HG02970 (cell line): ENCODE measurements at regions not wholly inside any gene's neighbourhood (a gene's known extent, or its start where the extent isn't known, plus 50 kb on each side); places are given as distances from the start of the nearest gene placed in this dataset.

Source experiments
- ATAC-seq: cut with Tn5 transposase; IDR thresholded peaks from one replicate; pipeline ENCODE4 v1.9.1; 2021; ENCODE audit warnings: mild to moderate bottlenecking, moderate library complexity, moderate number of reproducible peaks; ENCODE audit not compliant: unreplicated experiment, low FRiP score

GRCh38 chr12:97316321-97316720, 146.3 kb upstream of the RMST start:
- ATAC-seq = no peak

- no peak for ATAC-seq
Measured at GRCh38 chr12:97321621-97322020, 141.0 kb upstream of the RMST start.

DNA sequence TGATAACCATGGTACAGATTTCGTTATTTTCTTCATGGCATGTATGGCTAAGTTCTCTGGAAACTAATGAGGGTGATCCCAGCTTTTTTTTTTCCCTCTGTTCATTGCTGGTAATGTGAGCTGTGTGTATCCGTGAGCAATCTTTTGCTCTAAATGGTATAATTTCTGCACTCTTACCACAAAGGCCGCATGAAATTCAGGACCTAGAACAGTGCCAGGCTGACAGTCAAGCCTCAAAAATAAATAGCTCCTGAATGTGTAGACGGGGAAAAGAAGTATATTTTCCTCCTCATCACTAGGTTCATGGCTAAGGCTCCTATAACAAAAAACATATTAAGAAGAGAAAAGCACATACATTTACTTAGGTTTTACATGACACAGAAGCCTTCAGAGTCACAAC, 140.2 kb upstream of the RMST start:
- ATAC-seq = no peak

- ATAC-seq = no peak
Measured at GRCh38 chr12:97323154-97323553, 139.4 kb upstream of the RMST start.

DNA sequence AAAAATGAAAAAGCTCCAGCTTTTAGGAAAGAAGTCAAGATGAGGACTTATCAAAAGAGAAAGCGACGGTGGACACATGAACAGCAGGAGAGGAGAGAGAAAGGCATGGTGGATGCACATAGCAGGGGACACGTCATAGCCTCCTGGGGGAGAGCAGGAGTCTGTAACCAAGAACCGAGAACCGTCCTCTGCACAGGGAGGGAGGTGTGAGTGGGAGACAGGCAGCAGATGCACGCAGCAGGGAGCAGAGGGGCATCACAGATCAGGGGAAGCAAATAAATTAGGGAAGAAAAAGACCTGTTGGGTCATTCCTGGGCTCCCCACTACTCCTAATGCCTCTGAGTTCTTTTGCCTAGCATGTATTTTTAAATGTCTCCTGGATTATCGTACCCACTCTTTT, 138.1 kb upstream of the RMST start:
- no peak for ATAC-seq

DNA sequence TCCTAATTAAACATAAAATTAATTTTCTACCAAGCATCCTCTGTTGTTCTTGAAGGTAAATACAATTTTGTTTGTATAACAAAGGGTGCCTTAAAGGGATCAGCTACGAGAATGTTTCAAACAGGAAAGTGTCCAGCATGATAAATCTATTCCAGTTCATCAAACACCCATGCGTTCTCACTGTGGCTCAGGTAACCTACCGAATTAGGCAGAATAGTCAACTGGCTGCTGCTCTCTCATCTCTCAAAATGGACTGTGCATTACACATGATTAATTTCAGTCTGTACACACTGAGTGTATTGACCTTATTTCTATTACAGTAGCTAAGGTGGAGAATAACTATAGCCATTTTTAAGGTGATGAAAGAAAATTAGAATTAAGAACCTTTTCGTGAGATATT, 127.5 kb upstream of the RMST start:
- ATAC-seq = no peak

DNA sequence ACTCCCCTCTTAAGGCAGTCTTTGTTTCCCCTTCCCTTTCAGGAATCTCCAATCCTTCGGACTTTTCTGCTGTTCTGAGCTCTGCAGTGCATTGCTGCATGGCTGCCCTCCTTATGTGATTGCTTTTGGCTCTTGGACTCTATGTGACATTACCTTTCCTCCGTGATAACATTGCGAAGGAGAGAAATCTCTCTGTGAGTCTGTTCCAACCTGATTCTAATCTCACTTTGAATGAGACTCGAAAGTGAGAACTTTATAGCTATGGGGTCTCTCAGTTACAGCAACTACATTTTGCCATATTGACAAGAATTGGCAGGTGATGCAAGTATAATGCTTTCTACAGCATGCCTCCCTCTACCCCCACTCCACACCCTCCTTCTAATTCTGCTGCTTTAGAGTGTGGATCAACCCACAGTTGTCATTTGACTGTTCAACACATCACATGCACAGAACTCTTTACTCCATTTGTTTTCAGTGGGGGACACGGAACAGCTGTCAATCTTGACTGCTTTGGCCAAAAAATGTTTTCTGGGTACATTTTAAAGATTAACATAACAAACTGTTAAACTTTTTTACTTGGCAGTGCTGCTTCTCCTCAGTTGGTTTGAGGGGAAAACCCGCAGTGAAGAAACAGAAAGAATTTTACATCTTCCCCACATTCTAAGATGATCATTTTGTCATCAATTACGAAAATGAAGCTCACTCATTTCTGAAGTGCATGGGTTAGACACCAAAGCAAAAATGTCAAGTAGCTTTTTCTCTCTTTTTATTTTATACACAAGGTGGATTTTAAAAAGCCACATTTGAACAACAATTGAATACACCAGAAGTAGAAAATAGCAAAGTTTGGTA, 125.5 kb upstream of the RMST start:
- ATAC-seq = no peak

- ATAC-seq = no peak
Measured at GRCh38 chr12:97342130-97342529, 120.5 kb upstream of the RMST start.

DNA sequence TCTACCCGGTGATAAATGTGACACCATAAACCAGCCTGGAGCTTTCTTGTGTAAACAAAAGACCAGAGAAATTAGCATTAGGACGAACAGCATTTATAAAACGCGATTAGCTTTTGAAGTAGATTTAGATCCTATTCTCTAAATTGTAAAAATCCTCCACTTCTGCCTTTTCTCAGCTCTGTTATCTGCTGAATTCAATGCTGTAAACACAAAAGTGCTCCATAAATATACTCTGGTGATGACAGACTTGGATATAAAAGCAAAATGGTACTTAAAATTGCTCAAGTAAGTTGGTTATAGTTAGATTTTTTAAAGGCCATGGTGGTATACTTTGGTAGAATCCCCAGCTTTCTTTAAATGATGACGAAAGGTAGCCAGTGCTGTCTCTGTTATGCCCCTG, 114.6 kb upstream of the RMST start:
- no peak for ATAC-seq

GRCh38 chr12:97358361-97358760, 104.2 kb upstream of the RMST start:
- no peak for ATAC-seq

- no peak for ATAC-seq
Measured at GRCh38 chr12:97359021-97359690, 103.4 kb upstream of the RMST start.

GRCh38 chr12:97363693-97364092, 98.9 kb upstream of the RMST start:
- ATAC-seq = no peak

GRCh38 chr12:97368462-97369163, 94.0 kb upstream of the RMST start:
- no peak for ATAC-seq

- no peak for ATAC-seq
Measured at GRCh38 chr12:97375310-97375709, 87.3 kb upstream of the RMST start.

- ATAC-seq = no peak
Measured at GRCh38 chr12:97380440-97380839, 82.2 kb upstream of the RMST start.

DNA sequence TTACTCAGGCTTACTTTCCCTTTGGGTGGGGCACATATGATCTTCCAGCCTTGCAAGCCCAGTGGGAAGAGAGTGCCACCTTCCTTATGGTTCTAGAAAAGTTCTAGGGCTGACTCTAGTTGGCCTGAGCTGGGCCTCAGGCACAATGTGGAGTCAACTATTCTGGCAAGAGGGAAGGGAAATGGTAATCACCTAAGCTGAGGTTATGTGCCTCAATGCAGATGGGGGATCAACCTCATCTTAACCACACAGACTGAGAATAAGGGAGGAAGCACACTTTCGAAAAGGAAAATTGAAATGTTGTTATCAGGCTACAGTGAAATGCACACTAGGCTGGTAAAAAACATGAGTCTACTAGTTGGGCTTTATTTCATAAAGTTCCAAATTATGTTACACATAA, 77.5 kb upstream of the RMST start:
- no peak for ATAC-seq

DNA sequence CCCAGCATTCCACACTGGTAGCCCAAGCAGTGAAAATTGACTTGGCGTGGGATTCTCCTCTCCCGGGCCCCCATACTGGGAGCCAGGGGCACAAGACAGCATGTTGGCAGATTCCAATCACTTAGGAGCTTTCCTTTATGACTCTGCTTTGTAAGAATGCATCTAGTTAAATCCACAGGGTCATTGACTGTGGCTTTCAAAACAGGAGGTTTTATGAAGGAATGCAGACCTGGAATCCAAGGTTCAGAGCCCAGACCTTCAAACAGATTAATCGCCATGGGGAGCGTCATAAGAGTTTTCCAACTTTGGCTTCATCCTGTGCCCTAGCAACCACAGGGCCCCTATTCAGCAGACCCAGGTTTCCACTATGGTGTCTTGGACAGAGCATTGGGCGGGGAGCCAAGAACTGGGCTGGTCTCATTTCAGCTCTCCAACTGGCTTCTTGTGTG, 76.4 kb upstream of the RMST start:
- no peak for ATAC-seq

GRCh38 chr12:97387844-97388243, 74.8 kb upstream of the RMST start:
- no peak for ATAC-seq

- no peak for ATAC-seq
Measured at GRCh38 chr12:97394657-97395056, 67.9 kb upstream of the RMST start.

DNA sequence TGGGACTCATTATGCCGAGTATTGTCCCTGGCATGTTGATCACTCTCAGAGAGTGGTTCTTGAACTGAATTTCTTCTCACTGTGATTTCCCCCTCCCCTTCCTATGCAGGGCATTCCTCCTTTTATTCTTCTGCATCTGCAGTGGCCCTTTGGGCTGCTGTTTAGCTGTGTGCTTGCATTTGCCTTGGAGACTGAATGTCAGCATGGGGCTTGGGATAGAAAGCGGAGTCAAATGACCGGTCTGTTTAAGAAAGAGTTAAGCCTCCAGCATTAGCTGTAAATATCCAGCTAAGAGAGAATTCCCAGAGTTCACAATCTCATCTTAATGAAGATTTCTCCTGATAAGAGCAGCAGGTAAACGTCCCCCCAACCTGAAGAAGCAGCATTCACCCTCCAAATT, 65.6 kb upstream of the RMST start:
- no peak for ATAC-seq

- ATAC-seq = no peak
Measured at GRCh38 chr12:97398704-97399103, 63.9 kb upstream of the RMST start.
